ENCODE measurements at regions not wholly inside any gene's neighbourhood (a gene's known extent, or its start where the extent isn't known, plus 50 kb on each side); places are given as distances from the start of the nearest gene placed in this dataset.

- H3K4me1 ChIP-seq (ENCODE audit: insufficient read depth) = no peaks in the 10 kb centered on the region
- no peaks in the 10 kb centered on the region for H3K27me3 ChIP-seq (ENCODE audit: insufficient read depth)
- no peaks in the 10 kb centered on the region for H3K9me2 ChIP-seq (ENCODE audit: insufficient read depth)
- no peak overlapping the region for H3K27ac Mint-ChIP-seq
- peaks cover 10% of the 10 kb centered on the region; the same call in 1 of the 2 replicates for H3K36me3 ChIP-seq (ENCODE audit: insufficient read depth)
- no peak overlapping the region for H3K4me2 ChIP-seq
- ATAC-seq (no peak), DNase-seq (ENCODE audit: low spot score) (no peak)
- no peak overlapping the region for H3K4me3 Mint-ChIP-seq
- H3K9me3 Mint-ChIP-seq = peaks cover 89% of the 10 kb centered on the region
- H3K79me2 ChIP-seq (replicated peaks; ENCODE audit: insufficient read depth) = no peaks in the 10 kb centered on the region
- no peaks in the 10 kb centered on the region; the same call in 1 of the 3 replicates for H3K36me3 Mint-ChIP-seq (ENCODE audit: low read depth)
- TF ChIP-seq ETS1 (IDR thresholded peaks at IDR 0.05) (no peak), ZNF462 (CRISPR knock-in tag; IDR thresholded peaks at IDR 0.05) (no peak), CREB1 (CRISPR knock-in tag; IDR thresholded peaks at IDR 0.05; ENCODE audit: low read depth) (no peak), POLR2AphosphoS5 (IDR thresholded peaks at IDR 0.05; ENCODE audit: low read depth) (no peak), EZH2phosphoT487 (IDR thresholded peaks at IDR 0.05; ENCODE audit: unreplicated experiment) (no peak)
- TF ChIP-seq, protein P1, sequence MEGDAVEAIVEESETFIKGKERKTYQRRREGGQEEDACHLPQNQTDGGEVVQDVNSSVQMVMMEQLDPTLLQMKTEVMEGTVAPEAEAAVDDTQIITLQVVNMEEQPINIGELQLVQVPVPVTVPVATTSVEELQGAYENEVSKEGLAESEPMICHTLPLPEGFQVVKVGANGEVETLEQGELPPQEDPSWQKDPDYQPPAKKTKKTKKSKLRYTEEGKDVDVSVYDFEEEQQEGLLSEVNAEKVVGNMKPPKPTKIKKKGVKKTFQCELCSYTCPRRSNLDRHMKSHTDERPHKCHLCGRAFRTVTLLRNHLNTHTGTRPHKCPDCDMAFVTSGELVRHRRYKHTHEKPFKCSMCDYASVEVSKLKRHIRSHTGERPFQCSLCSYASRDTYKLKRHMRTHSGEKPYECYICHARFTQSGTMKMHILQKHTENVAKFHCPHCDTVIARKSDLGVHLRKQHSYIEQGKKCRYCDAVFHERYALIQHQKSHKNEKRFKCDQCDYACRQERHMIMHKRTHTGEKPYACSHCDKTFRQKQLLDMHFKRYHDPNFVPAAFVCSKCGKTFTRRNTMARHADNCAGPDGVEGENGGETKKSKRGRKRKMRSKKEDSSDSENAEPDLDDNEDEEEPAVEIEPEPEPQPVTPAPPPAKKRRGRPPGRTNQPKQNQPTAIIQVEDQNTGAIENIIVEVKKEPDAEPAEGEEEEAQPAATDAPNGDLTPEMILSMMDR (conservative IDR thresholded peaks at IDR 0.05; ENCODE audit: low read depth in 2 of 2) = no peak
- H2AFZ ChIP-seq = no peak overlapping the region
- H3K4me1 Mint-ChIP-seq = no peaks in the 10 kb centered on the region
- H4K20me1 ChIP-seq (replicated peaks; ENCODE audit: insufficient read depth) = no peaks in the 10 kb centered on the region
- no peaks in the 10 kb centered on the region for H3F3A ChIP-seq (replicated peaks; ENCODE audit: low read depth)
- H3K27ac ChIP-seq (ENCODE audit: low read depth) = no peak overlapping the region
- H3K27me3 Mint-ChIP-seq (ENCODE audit: insufficient read depth, low read depth, poor library complexity) = peaks cover 4% of the 10 kb centered on the region
- no peak overlapping the region for H3K4me3 ChIP-seq
Measured at GRCh38 chr16:7137560-7138330, 194.9 kb upstream of the RBFOX1 start.
